ENCODE measurements at regions not wholly inside any gene's neighbourhood (a gene's known extent, or its start where the extent isn't known, plus 50 kb on each side); places are given as distances from the start of the nearest gene placed in this dataset.

- H3K27ac ChIP-seq (ENCODE audit: low read length): no peak overlapping the region
- in situ Hi-C loops (cut with HindIII; ENCODE audit: low pct_unique_long_range_greater_than_20kb, low sequenced_read_pairs) (no loop called here), intact Hi-C loops (cut with micrococcal nuclease; ENCODE audit: unreplicated experiment) (no loop called here)
- TF ChIP-seq POLR2AphosphoS5 (IDR thresholded peaks at IDR 0.05; ENCODE audit: low read depth, low read length) (no peak), SIN3A (IDR thresholded peaks at IDR 0.05; ENCODE audit: borderline replicate concordance, insufficient read depth, low read depth, low read length) (no peak), REST (IDR thresholded peaks at IDR 0.05; ENCODE audit: insufficient read depth in 1 of 2, low read depth in 2 of 2, low read length in 1 of 2) (no peak), CTCF (IDR thresholded peaks at IDR 0.05) (no peak), TCF7L2 (IDR thresholded peaks at IDR 0.05; ENCODE audit: low read depth, low read length) (no peak)
- no peaks in the 10 kb centered on the region for H3K27me3 ChIP-seq (ENCODE audit: control insufficient read depth, insufficient read depth, low read length)
- BruUV-seq (replicated peaks): no TSS peak
- no peaks in the 10 kb centered on the region for H3K9me3 ChIP-seq (ENCODE audit: control insufficient read depth, insufficient read depth, low read depth, low read length)
- no peaks in the 10 kb centered on the region for H3K36me3 ChIP-seq (ENCODE audit: control insufficient read depth, insufficient read depth, low read length)
- H3K4me3 ChIP-seq (ENCODE audit: low read depth in 2 of 2, low read length in 2 of 2): no peak overlapping the region
- ATAC-seq (no peak), DNase-seq (ENCODE audit: low read depth, low spot score) (no peak)
- ChIA-PET CTCF (no interaction called here), POLR2A (no interaction called here)
- H3K4me1 ChIP-seq (ENCODE audit: control insufficient read depth, insufficient read depth, low read length): no peaks in the 10 kb centered on the region
Measured at GRCh38 chr5:44641820-44642219, 166.9 kb upstream of the MRPS30 start.

GRCh38 chr5:44640945-44641456 is 167.7 kb upstream of the MRPS30 start:
- Histone ChIP-seq H3K4me1 (ENCODE audit: control insufficient read depth, insufficient read depth, low read length) (no peaks in the 10 kb centered on the region), H3K4me3 (ENCODE audit: low read depth in 2 of 2, low read length in 2 of 2) (no peak overlapping the region), H3K27me3 (ENCODE audit: control insufficient read depth, insufficient read depth, low read length) (no peaks in the 10 kb centered on the region), H3K36me3 (ENCODE audit: control insufficient read depth, insufficient read depth, low read length) (no peaks in the 10 kb centered on the region), H3K9me3 (ENCODE audit: control insufficient read depth, insufficient read depth, low read depth, low read length) (no peaks in the 10 kb centered on the region), H3K27ac (ENCODE audit: low read length) (no peak overlapping the region)
- CTCF ChIA-PET: no interaction called here
- no peak for ATAC-seq
- intact Hi-C loops (cut with micrococcal nuclease; ENCODE audit: unreplicated experiment): no loop called here
- no peak for DNase-seq (ENCODE audit: low read depth, low spot score)
- BruUV-seq (replicated peaks): no TSS peak
- POLR2A ChIA-PET: no interaction called here
- in situ Hi-C loops (cut with HindIII; ENCODE audit: low pct_unique_long_range_greater_than_20kb, low sequenced_read_pairs): no loop called here
- no peak for TF ChIP-seq CTCF (IDR thresholded peaks at IDR 0.05)
- no peak for TF ChIP-seq POLR2AphosphoS5 (IDR thresholded peaks at IDR 0.05; ENCODE audit: low read depth, low read length)
- TF ChIP-seq REST (IDR thresholded peaks at IDR 0.05; ENCODE audit: insufficient read depth in 1 of 2, low read depth in 2 of 2, low read length in 1 of 2): no peak
- TF ChIP-seq SIN3A (IDR thresholded peaks at IDR 0.05; ENCODE audit: borderline replicate concordance, insufficient read depth, low read depth, low read length): no peak
- no peak for TF ChIP-seq TCF7L2 (IDR thresholded peaks at IDR 0.05; ENCODE audit: low read depth, low read length)
